HepG2 (cell line): ENCODE measurements at regions not wholly inside any gene's neighbourhood (a gene's known extent, or its start where the extent isn't known, plus 50 kb on each side); places are given as distances from the start of the nearest gene placed in this dataset.

Experiments
- ATAC-seq: fragments of 200-7000 bp; cut with Tn5 transposase; 3 replicates; pipeline ENCODE4 v1.9.1; 2020; ENCODE audit warnings: mild to moderate bottlenecking, moderate library complexity
- BruUV-seq: library from RNA; stranded (reverse); fragments of 400-500 nt; replicated peaks from 2 replicates; lab custom pipeline; 2021; lab: Mats Ljungman, UMichigan
- CTCF ChIA-PET: fragments of 300-600 bp; formaldehyde crosslinking; extraction: SDS; loops from one replicate; lab custom pipeline; 2021; ENCODE audit warnings: low total read pairs, inconsistent platforms, low intra/inter-chr PET ratio; lab: Yijun Ruan, JAX
- POLR2A ChIA-PET: fragments of 350-600 bp; sonication (Branson Sonifier 250); formaldehyde crosslinking; loops from one replicate; lab custom pipeline; 2020; ENCODE audit warnings: antibody characterized with exemption, inconsistent platforms; lab: Yijun Ruan, JAX
- DNase-seq: peaks from one replicate; pipeline ENCODE4 v3.0.0-alpha.2; 2015; ENCODE audit warnings: low spot score
- FAIRE-seq: peaks from 3 replicates; lab custom pipeline; 2011; peaks lifted over from hg19 to GRCh38; lab: Jason Lieb, UNC
- H2AFZ ChIP-seq: one replicate; pipeline ENCODE4 v1.6.1; 2011; ENCODE audit warnings: low read length, inconsistent platforms
- H3K27ac ChIP-seq: fragments of 300-600 bp; 3 replicates; pipeline ENCODE4 v1.8.0; 2011; ENCODE audit warnings: mixed run types, mild to moderate bottlenecking, mixed read lengths, low read length, inconsistent platforms; ENCODE audit not compliant: insufficient read depth; ENCODE audit errors: extremely low read length
- H3K27me3 ChIP-seq, 2 experiments: fragments of 200-600 bp in 1 of 2; 2 replicates in 1 of 2; 3 replicates in 1 of 2; pipeline versions ENCODE4 v1.6.0 to v1.8.0; 2011; ENCODE audit warnings: low read length in 2 of 2, mild to moderate bottlenecking in 2 of 2, moderate library complexity in 2 of 2, inconsistent platforms in 1 of 2; ENCODE audit not compliant: insufficient read depth in 2 of 2, control insufficient read depth in 1 of 2
- H3K36me3 ChIP-seq, 2 experiments: fragments of 200-600 bp in 1 of 2; replicated peaks in 1 of 2; 2 replicates in 1 of 2; 3 replicates in 1 of 2; pipeline versions ENCODE4 v1.5.1 to v1.8.0; 2011; ENCODE audit warnings: low read length in 2 of 2, inconsistent platforms in 1 of 2; ENCODE audit not compliant: insufficient read depth in 2 of 2, control insufficient read depth in 1 of 2
- H3K4me1 ChIP-seq: 2 replicates; pipeline ENCODE4 v1.5.1; 2012; ENCODE audit warnings: low read length, inconsistent platforms; ENCODE audit not compliant: insufficient read depth
- H3K4me2 ChIP-seq: 2 replicates; pipeline ENCODE4 v1.6.0; 2011; ENCODE audit warnings: low read depth, low read length, inconsistent platforms
- H3K4me3 ChIP-seq, 3 experiments: fragments of 200-600 bp in 1 of 3; sonication (generic), shearing (Covaris generic) in 1 of 3; replicated peaks in 1 of 3; 2 replicates each; pipeline ENCODE4 v1.5.1; 2011 to 2016; ENCODE audit warnings: low read length in 3 of 3, inconsistent platforms in 2 of 3, low read depth in 2 of 3, mild to moderate bottlenecking in 2 of 3, control low read depth in 1 of 3, mixed read lengths in 1 of 3; ENCODE audit not compliant: insufficient read depth in 1 of 3
- H3K79me2 ChIP-seq: one replicate; pipeline ENCODE4 v1.6.1; 2011; ENCODE audit warnings: low read length, inconsistent platforms; ENCODE audit not compliant: insufficient read depth
- H3K9ac ChIP-seq: 2 replicates; pipeline ENCODE4 v1.6.0; 2011; ENCODE audit warnings: mild to moderate bottlenecking, low read depth, low read length, inconsistent platforms; ENCODE audit not compliant: insufficient read depth
- H3K9me3 ChIP-seq: 2 replicates; pipeline ENCODE4 v1.5.1; 2012; ENCODE audit warnings: mild to moderate bottlenecking, low read length
- H4K20me1 ChIP-seq: 2 replicates; pipeline ENCODE4 v1.6.0; 2011; ENCODE audit warnings: inconsistent platforms, mild to moderate bottlenecking, low read length, moderate library complexity; ENCODE audit not compliant: insufficient read depth
- AHR ChIP-seq: IDR thresholded peaks from 2 replicates; pipeline ENCODE4 v1.6.1; 2018; ENCODE audit warnings: missing genetic modification reagents, missing compliant biosample characterization
- FOXA1 ChIP-seq, 2 experiments: fragments of 450-650 bp in 1 of 2; sonication (generic) in 1 of 2; formaldehyde crosslinking in 1 of 2; IDR thresholded peaks; 2 replicates each; pipeline versions ENCODE4 v1.4.0 to v1.6.1; 2016 to 2020; ENCODE audit warnings: missing genetic modification reagents in 1 of 2
- HDAC2 ChIP-seq: sonication (generic); formaldehyde crosslinking; IDR thresholded peaks from 2 replicates; pipeline ENCODE4 v1.4.0; 2020; ENCODE audit warnings: missing genetic modification reagents
- HMG20A ChIP-seq: IDR thresholded peaks from 2 replicates; pipeline ENCODE4 v1.6.1; 2016; ENCODE audit warnings: borderline replicate concordance
- JDP2 ChIP-seq: sonication (generic); formaldehyde crosslinking; IDR thresholded peaks from 2 replicates; pipeline ENCODE4 v1.8.1; 2022; ENCODE audit warnings: missing genetic modification reagents, borderline replicate concordance
- NPAS2 ChIP-seq: sonication (generic); formaldehyde crosslinking; IDR thresholded peaks from 2 replicates; pipeline ENCODE4 v1.8.0; 2022; ENCODE audit warnings: mild to moderate bottlenecking, missing genetic modification reagents, borderline replicate concordance
- NR2F2 ChIP-seq: IDR thresholded peaks from 2 replicates; pipeline ENCODE4 v1.6.1; 2012; ENCODE audit warnings: low read depth, inconsistent platforms, borderline replicate concordance
- PHF5A ChIP-seq: IDR thresholded peaks from one replicate; pipeline ENCODE4 v1.6.1; 2018; ENCODE audit warnings: low read depth, missing genetic modification reagents; ENCODE audit not compliant: unreplicated experiment
- POLR2G ChIP-seq: fragments of 200-400 bp; formaldehyde crosslinking; IDR thresholded peaks from 2 replicates; pipeline ENCODE4 v1.6.1; 2018; ENCODE audit warnings: mild to moderate bottlenecking, low read depth, low read length, moderate library complexity
- RARG ChIP-seq: sonication (generic); formaldehyde crosslinking; IDR thresholded peaks from 2 replicates; pipeline ENCODE4 v1.4.0; 2020; ENCODE audit warnings: low read depth, mild to moderate bottlenecking, missing genetic modification reagents
- RXRA ChIP-seq: sonication (generic); formaldehyde crosslinking; IDR thresholded peaks from 2 replicates; pipeline ENCODE4 v1.5.1; 2020; ENCODE audit warnings: missing genetic modification reagents
- SRSF4 ChIP-seq: fragments of 200-400 bp; formaldehyde crosslinking; IDR thresholded peaks from one replicate; pipeline ENCODE4 v1.6.1; 2018; ENCODE audit warnings: mild to moderate bottlenecking, low read depth, low read length, moderate library complexity; ENCODE audit not compliant: poor library complexity, severe bottlenecking
- ZFP36L2 ChIP-seq: sonication (generic); formaldehyde crosslinking; IDR thresholded peaks from 2 replicates; pipeline ENCODE4 v1.4.0; 2020; ENCODE audit warnings: missing genetic modification reagents
- ZNF143 ChIP-seq: sonication (generic); formaldehyde crosslinking; IDR thresholded peaks from 2 replicates; pipeline ENCODE4 v1.4.0; 2020; ENCODE audit warnings: missing genetic modification reagents
- ZNF329 ChIP-seq: sonication (generic); formaldehyde crosslinking; IDR thresholded peaks from 2 replicates; pipeline ENCODE4 v1.9.0; 2021; ENCODE audit warnings: low read depth, mild to moderate bottlenecking, missing genetic modification reagents
- ZNF644 ChIP-seq: IDR thresholded peaks from 2 replicates; pipeline ENCODE4 v1.6.1; 2016; ENCODE audit warnings: low read depth
- ZNF720 ChIP-seq: sonication (generic); formaldehyde crosslinking; IDR thresholded peaks from 2 replicates; pipeline ENCODE4 v1.4.0; 2020; ENCODE audit warnings: missing genetic modification reagents
- WGBS: methylation state at CpG from one replicate; pipeline ENCODE4 v1.1.6; 2017; ENCODE audit warnings: low lambda C conversion rate; 5-methylcytosine and 5-hydroxymethylcytosine counted together
- in situ Hi-C: cut with HindIII; loops from 2 replicates; pipeline ENCODE4 v1.10.0; 2017; ENCODE audit warnings: low pct_unique_long_range_greater_than_20kb; ENCODE audit not compliant: extremely low pct_ligation_motif_present
- intact Hi-C: fragments of 100-400 bp; cut with micrococcal nuclease; formaldehyde crosslinking; loops from one replicate; pipeline ENCODE4 v1.10.0; 2022; ENCODE audit not compliant: unreplicated experiment
- TF ChIP-seq, protein P1 (sequence below), 2 experiments: sonication (generic) in 1 of 2; formaldehyde crosslinking in 1 of 2; IDR thresholded peaks; 2 replicates each; pipeline versions ENCODE4 v1.4.0 to v1.6.1; 2018 to 2020; ENCODE audit warnings: missing genetic modification reagents in 2 of 2, borderline replicate concordance in 1 of 2, low read depth in 1 of 2, mild to moderate bottlenecking in 1 of 2, missing biosample characterization in 1 of 2
- TF ChIP-seq, protein P2 (sequence below): sonication (generic); formaldehyde crosslinking; IDR thresholded peaks from 2 replicates; pipeline ENCODE4 v1.4.0; 2020; ENCODE audit warnings: missing genetic modification reagents
- TF ChIP-seq, protein P3 (sequence below): sonication (generic); formaldehyde crosslinking; IDR thresholded peaks from 2 replicates; pipeline ENCODE4 v1.4.0; 2020; ENCODE audit warnings: missing genetic modification reagents

DNA sequence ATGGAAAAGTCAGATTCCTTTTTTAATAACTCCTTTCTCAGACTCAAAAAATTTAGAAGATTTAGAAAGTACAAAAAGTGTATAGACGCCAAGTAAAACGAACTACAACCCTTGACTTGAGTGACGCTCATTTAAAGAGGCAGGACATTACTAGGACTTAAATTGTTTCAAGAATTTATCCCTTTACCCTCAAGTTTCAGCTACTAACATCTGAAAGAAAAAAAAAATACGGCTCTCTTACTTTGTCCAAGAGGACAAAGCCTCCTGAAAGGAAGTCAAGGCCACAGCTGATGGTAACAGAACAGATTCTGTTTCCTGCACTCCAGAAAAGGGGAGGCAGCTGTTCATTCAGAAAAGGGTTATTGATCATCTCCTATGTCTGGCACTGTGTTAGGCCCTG, 57.6 kb upstream of the PKDCC start:
- Histone ChIP-seq H3K9ac (no peak overlapping the region), H3K9me3 (no peaks in the 10 kb centered on the region), H3K4me1 (peaks cover 9% of the 10 kb centered on the region; the same call in 1 of the 2 replicates), H2AFZ (no peak overlapping the region), H3K27me3 (peaks cover 3 to 28% of the 10 kb centered on the region in 2 experiments; a peak in 3 of 5 replicates), H3K36me3 (no peaks in the 10 kb centered on the region), H3K79me2 (no peaks in the 10 kb centered on the region), H3K27ac (no peak overlapping the region), H4K20me1 (no peaks in the 10 kb centered on the region), H3K4me3 (no peak overlapping the region)
- ATAC-seq: no peak
- intact Hi-C loops (no loop called here), in situ Hi-C loops (no loop called here)
- no peak for FAIRE-seq
- no TSS peak for BruUV-seq
- 12% methylated on average over 4 of the region's 4 CpGs for whole genome bisulfite sequencing
- TF ChIP-seq JDP2 (no peak), ZFP36L2 (CRISPR knock-in tag) (no peak), FOXA1 (IDR thresholded peaks at IDR 0.05) (no peak), FOXA1 (CRISPR knock-in tag; IDR thresholded peaks at IDR 0.05) (no peak), HDAC2 (CRISPR knock-in tag) (no peak), PHF5A (CRISPR knock-in tag) (no peak), RXRA (CRISPR knock-in tag) (no peak), NPAS2 (CRISPR knock-in tag) (no peak), ZNF720 (CRISPR knock-in tag) (no peak), RARG (CRISPR knock-in tag) (no peak), NR2F2 (no peak), ZNF329 (CRISPR knock-in tag) (no peak), AHR (CRISPR knock-in tag) (no peak), ZNF143 (CRISPR knock-in tag) (no peak), HMG20A (CRISPR knock-in tag) (no peak), ZNF644 (CRISPR knock-in tag) (no peak), SRSF4 (no peak), POLR2G (no peak)
- TF ChIP-seq, protein P1, sequence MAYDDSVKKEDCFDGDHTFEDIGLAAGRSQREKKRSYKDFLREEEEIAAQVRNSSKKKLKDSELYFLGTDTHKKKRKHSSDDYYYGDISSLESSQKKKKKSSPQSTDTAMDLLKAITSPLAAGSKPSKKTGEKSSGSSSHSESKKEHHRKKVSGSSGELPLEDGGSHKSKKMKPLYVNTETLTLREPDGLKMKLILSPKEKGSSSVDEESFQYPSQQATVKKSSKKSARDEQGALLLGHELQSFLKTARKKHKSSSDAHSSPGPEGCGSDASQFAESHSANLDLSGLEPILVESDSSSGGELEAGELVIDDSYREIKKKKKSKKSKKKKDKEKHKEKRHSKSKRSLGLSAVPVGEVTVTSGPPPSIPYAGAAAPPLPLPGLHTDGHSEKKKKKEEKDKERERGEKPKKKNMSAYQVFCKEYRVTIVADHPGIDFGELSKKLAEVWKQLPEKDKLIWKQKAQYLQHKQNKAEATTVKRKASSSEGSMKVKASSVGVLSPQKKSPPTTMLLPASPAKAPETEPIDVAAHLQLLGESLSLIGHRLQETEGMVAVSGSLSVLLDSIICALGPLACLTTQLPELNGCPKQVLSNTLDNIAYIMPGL (CRISPR knock-in tag; IDR thresholded peaks at IDR 0.05; ENCODE audit: borderline replicate concordance in 1 of 2, low read depth in 1 of 2): no peak
- TF ChIP-seq, protein P2, sequence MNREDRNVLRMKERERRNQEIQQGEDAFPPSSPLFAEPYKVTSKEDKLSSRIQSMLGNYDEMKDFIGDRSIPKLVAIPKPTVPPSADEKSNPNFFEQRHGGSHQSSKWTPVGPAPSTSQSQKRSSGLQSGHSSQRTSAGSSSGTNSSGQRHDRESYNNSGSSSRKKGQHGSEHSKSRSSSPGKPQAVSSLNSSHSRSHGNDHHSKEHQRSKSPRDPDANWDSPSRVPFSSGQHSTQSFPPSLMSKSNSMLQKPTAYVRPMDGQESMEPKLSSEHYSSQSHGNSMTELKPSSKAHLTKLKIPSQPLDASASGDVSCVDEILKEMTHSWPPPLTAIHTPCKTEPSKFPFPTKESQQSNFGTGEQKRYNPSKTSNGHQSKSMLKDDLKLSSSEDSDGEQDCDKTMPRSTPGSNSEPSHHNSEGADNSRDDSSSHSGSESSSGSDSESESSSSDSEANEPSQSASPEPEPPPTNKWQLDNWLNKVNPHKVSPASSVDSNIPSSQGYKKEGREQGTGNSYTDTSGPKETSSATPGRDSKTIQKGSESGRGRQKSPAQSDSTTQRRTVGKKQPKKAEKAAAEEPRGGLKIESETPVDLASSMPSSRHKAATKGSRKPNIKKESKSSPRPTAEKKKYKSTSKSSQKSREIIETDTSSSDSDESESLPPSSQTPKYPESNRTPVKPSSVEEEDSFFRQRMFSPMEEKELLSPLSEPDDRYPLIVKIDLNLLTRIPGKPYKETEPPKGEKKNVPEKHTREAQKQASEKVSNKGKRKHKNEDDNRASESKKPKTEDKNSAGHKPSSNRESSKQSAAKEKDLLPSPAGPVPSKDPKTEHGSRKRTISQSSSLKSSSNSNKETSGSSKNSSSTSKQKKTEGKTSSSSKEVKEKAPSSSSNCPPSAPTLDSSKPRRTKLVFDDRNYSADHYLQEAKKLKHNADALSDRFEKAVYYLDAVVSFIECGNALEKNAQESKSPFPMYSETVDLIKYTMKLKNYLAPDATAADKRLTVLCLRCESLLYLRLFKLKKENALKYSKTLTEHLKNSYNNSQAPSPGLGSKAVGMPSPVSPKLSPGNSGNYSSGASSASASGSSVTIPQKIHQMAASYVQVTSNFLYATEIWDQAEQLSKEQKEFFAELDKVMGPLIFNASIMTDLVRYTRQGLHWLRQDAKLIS (CRISPR knock-in tag): no peak
- TF ChIP-seq, protein P3, sequence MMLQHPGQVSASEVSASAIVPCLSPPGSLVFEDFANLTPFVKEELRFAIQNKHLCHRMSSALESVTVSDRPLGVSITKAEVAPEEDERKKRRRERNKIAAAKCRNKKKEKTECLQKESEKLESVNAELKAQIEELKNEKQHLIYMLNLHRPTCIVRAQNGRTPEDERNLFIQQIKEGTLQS (CRISPR knock-in tag): no peak
- TF ChIP-seq, all 625 proteins: peak for 0
- ChIA-PET CTCF (no interaction called here), POLR2A (no interaction called here)
- DNase-seq: no peak
- no peak overlapping the region for H3K4me2 ChIP-seq
